Adrenal gland (tissue), 5 donors: ENCODE measurements at regions not wholly inside any gene's neighbourhood (a gene's known extent, or its start where the extent isn't known, plus 50 kb on each side); places are given as distances from the start of the nearest gene placed in this dataset.

Experiments used
- CTCF ChIP-seq, 6 experiments: fragments of 450-650 bp in 4 of 6; fragments of 200-600 bp in 2 of 6; sonication (generic) in 1 of 6; IDR thresholded peaks; 1 replicate in 5 of 6; 2 replicates in 1 of 6; pipeline versions ENCODE4 v1.5.1 to v1.8.0; 2016 to 2021; ENCODE audit warnings: antibody characterized with exemption in 6 of 6, mild to moderate bottlenecking in 2 of 6, moderate library complexity in 1 of 6
- POLR2A ChIP-seq, 2 donors: fragments of 450-650 bp; IDR thresholded peaks; one replicate each; pipeline ENCODE4 v1.6.1; 2017; ENCODE audit warnings: antibody characterized with exemption in 2 of 2, mild to moderate bottlenecking in 2 of 2, moderate library complexity in 1 of 2
- donor health status: DM: no; HTN: no; CAD: no.

GRCh38 chr9:23290973-23291372, 535.1 kb downstream of the ELAVL2 start:
- TF ChIP-seq POLR2A (IDR thresholded peaks at IDR 0.05) = no peak
- TF ChIP-seq CTCF (IDR thresholded peaks at IDR 0.05) = no peak
